Gastrocnemius medialis (tissue), 4 donors: ENCODE measurements at regions not wholly inside any gene's neighbourhood (a gene's known extent, or its start where the extent isn't known, plus 50 kb on each side); places are given as distances from the start of the nearest gene placed in this dataset.

Experiments used
- ATAC-seq, 2 donors: fragments of 150-250 bp; one replicate each; pipeline ENCODE4 v1.9.1; 2016
- DNase-seq, 2 donors: peaks; one replicate each; pipeline ENCODE4 v3.0.0-alpha.2; 2019
- H3K27ac ChIP-seq, 4 donors: fragments of 200-600 bp; sonication (generic); 1 replicate in 1 of 4; 2 replicates in 3 of 4; pipeline ENCODE4 v1.5.1; 2016 to 2018; ENCODE audit warnings: mild to moderate bottlenecking in 2 of 4, moderate library complexity in 1 of 4
- H3K27me3 ChIP-seq, 3 donors: fragments of 200-600 bp; sonication (generic) in 2 of 3; 1 replicate in 1 of 3; 2 replicates in 2 of 3; pipeline versions ENCODE4 v1.5.1 to v1.6.0; 2016 to 2019; ENCODE audit warnings: mild to moderate bottlenecking in 1 of 3, moderate library complexity in 1 of 3
- H3K36me3 ChIP-seq, 2 donors: fragments of 200-600 bp; sonication (generic) in 1 of 2; one replicate each; pipeline ENCODE4 v1.5.1; 2017 to 2018
- H3K4me1 ChIP-seq, 2 donors: fragments of 200-600 bp; sonication (generic) in 1 of 2; one replicate each; pipeline ENCODE4 v1.5.1; 2016 to 2017; ENCODE audit warnings: mild to moderate bottlenecking in 2 of 2
- H3K4me3 ChIP-seq, 4 donors: fragments of 200-600 bp; sonication (generic) in 3 of 4; 1 replicate in 1 of 4; 2 replicates in 3 of 4; pipeline ENCODE4 v1.5.1; 2016 to 2019; ENCODE audit warnings: mild to moderate bottlenecking in 2 of 4
- H3K9me3 ChIP-seq, 3 donors: fragments of 200-600 bp; sonication (generic) in 2 of 3; 1 replicate in 1 of 3; 2 replicates in 2 of 3; pipeline ENCODE4 v1.5.1; 2016 to 2019
- POLR2A ChIP-seq, 2 donors: fragments of 450-650 bp; IDR thresholded peaks; one replicate each; pipeline ENCODE4 v1.6.1; 2017; ENCODE audit warnings: antibody characterized with exemption in 2 of 2, mild to moderate bottlenecking in 2 of 2, moderate library complexity in 2 of 2
- in situ Hi-C, 4 donors: fragments of 200-750 bp; cut with MboI; loops; one replicate each; pipeline versions ENCODE4 v1.15.0 to v1.8.0; 2017; ENCODE audit warnings: low sequenced_read_pairs in 4 of 4
- intact Hi-C: fragments of 100-400 bp; cut with DNase I; formaldehyde crosslinking; loops from one replicate; pipeline ENCODE4 v1.15.1; 2023; ENCODE audit warnings: low total_unique reads
- TF ChIP-seq, protein P1 (sequence below), 5 experiments: fragments of 450-650 bp in 3 of 5; fragments of 200-600 bp in 2 of 5; sonication (generic) in 2 of 5; IDR thresholded peaks in 4 of 5; conservative IDR thresholded peaks in 1 of 5; 1 replicate in 4 of 5; 2 replicates in 1 of 5; pipeline ENCODE4 v1.5.1; 2016 to 2019; ENCODE audit warnings: antibody characterized with exemption in 5 of 5, mild to moderate bottlenecking in 3 of 5, moderate library complexity in 3 of 5

GRCh38 chr20:22703843-22704242 is 119.5 kb upstream of the FOXA2 start:
- Histone ChIP-seq H3K36me3 (no peaks in the 10 kb centered on the region), H3K9me3 (no peaks in the 10 kb centered on the region), H3K4me3 (no peak overlapping the region), H3K4me1 (no peaks in the 10 kb centered on the region), H3K27me3 (no peaks in the 10 kb centered on the region), H3K27ac (no peak overlapping the region)
- no peak for DNase-seq
- in situ Hi-C loops = loop anchor here in 2 of 4 donors (25.0 kb wide), 2 partner anchors 333 to 508 kb away; partner anchors contain the start of genes SSTR4 (in 1 of the 2) and THBD (in 1 of the 2)
- ATAC-seq = no peak
- intact Hi-C loops = no loop called here
- TF ChIP-seq, protein P1, sequence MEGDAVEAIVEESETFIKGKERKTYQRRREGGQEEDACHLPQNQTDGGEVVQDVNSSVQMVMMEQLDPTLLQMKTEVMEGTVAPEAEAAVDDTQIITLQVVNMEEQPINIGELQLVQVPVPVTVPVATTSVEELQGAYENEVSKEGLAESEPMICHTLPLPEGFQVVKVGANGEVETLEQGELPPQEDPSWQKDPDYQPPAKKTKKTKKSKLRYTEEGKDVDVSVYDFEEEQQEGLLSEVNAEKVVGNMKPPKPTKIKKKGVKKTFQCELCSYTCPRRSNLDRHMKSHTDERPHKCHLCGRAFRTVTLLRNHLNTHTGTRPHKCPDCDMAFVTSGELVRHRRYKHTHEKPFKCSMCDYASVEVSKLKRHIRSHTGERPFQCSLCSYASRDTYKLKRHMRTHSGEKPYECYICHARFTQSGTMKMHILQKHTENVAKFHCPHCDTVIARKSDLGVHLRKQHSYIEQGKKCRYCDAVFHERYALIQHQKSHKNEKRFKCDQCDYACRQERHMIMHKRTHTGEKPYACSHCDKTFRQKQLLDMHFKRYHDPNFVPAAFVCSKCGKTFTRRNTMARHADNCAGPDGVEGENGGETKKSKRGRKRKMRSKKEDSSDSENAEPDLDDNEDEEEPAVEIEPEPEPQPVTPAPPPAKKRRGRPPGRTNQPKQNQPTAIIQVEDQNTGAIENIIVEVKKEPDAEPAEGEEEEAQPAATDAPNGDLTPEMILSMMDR (IDR thresholded peaks at IDR 0.05 in 4 of 5, conservative IDR thresholded peaks at IDR 0.05 in 1 of 5) = no peak
- no peak for TF ChIP-seq POLR2A (IDR thresholded peaks at IDR 0.05)

- no peak for ATAC-seq
- intact Hi-C loops (no loop called here), in situ Hi-C loops (loop anchor here in 2 of 4 donors (25.0 kb wide), 2 partner anchors 325 to 500 kb away; partner anchors contain the start of genes SSTR4 (in 1 of the 2) and THBD (in 1 of the 2))
These were observed 127.8 kb upstream of the FOXA2 start for GRCh38 chr20:22711971-22712755.

GRCh38 chr20:22716821-22717351 is 132.5 kb upstream of the FOXA2 start:
- Histone ChIP-seq H3K4me1 (no peaks in the 10 kb centered on the region), H3K27ac (no peak overlapping the region), H3K4me3 (no peak overlapping the region), H3K9me3 (no peaks in the 10 kb centered on the region), H3K36me3 (no peaks in the 10 kb centered on the region), H3K27me3 (no peaks in the 10 kb centered on the region)
- DNase-seq (no peak), ATAC-seq (no peak)
- in situ Hi-C loops = loop anchor here in 2 of 4 donors (25.0 kb wide), 2 partner anchors 320 to 495 kb away; partner anchors contain the start of genes SSTR4 (in 1 of the 2) and THBD (in 1 of the 2)
- TF ChIP-seq, protein P1 (IDR thresholded peaks at IDR 0.05 in 4 of 5, conservative IDR thresholded peaks at IDR 0.05 in 1 of 5) = no peak
- TF ChIP-seq POLR2A (IDR thresholded peaks at IDR 0.05) = no peak
- intact Hi-C loops = no loop called here

More at GRCh38 chr20:22711971-22712755, 127.8 kb upstream of the FOXA2 start:
- Histone ChIP-seq H3K4me1 (no peaks in the 10 kb centered on the region), H3K27ac (no peak overlapping the region), H3K9me3 (no peaks in the 10 kb centered on the region), H3K27me3 (no peaks in the 10 kb centered on the region), H3K36me3 (no peaks in the 10 kb centered on the region), H3K4me3 (no peak overlapping the region)
- DNase-seq = no peak
- TF ChIP-seq, protein P1 (IDR thresholded peaks at IDR 0.05 in 4 of 5, conservative IDR thresholded peaks at IDR 0.05 in 1 of 5) = no peak
- TF ChIP-seq POLR2A (IDR thresholded peaks at IDR 0.05) = no peak

DNA sequence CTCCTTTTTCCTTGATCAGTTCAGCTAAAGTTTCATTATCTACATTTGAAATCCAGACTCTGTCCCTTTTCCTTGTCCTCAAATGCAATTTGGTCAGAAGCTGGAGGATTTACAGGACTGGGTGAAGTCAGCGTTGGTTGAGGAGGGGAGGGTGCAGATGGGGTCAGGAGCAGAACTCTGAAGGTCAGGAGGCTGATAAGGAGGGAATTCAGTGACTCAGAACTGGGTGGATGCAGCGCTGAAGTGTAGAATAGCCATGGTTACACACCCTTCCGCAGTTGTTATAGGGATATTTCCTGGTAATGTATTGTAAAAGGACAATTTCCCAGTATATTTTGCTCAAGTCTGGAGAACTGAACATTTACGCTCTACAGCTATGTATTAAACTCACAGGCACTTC is 133.1 kb upstream of the FOXA2 start:
- in situ Hi-C loops = loop anchor here in 2 of 4 donors (25.0 kb wide), 2 partner anchors 320 to 495 kb away; partner anchors contain the start of genes SSTR4 (in 1 of the 2) and THBD (in 1 of the 2)
- no peak for ATAC-seq
- no peak overlapping the region for H3K27ac ChIP-seq

More for the DNA sequence above, 133.1 kb upstream of the FOXA2 start:
- Histone ChIP-seq H3K9me3 (no peaks in the 10 kb centered on the region), H3K4me1 (no peaks in the 10 kb centered on the region), H3K36me3 (no peaks in the 10 kb centered on the region), H3K27me3 (no peaks in the 10 kb centered on the region), H3K4me3 (no peak overlapping the region)
- TF ChIP-seq, protein P1 (IDR thresholded peaks at IDR 0.05 in 4 of 5, conservative IDR thresholded peaks at IDR 0.05 in 1 of 5) = no peak
- TF ChIP-seq POLR2A (IDR thresholded peaks at IDR 0.05) = no peak
- intact Hi-C loops = no loop called here
- DNase-seq = no peak
